Duodenal mucosa (tissue), 2 donors: ENCODE measurements at regions not wholly inside any gene's neighbourhood (a gene's known extent, or its start where the extent isn't known, plus 50 kb on each side); places are given as distances from the start of the nearest gene placed in this dataset.

Experiments
- H3K27ac ChIP-seq: one replicate; pipeline ENCODE4 v1.7.0; 2013; ENCODE audit warnings: low read depth, low read length
- H3K27me3 ChIP-seq, 2 donors: one replicate each; pipeline ENCODE4 v1.7.0; 2013; ENCODE audit warnings: low read length in 2 of 2, control low read depth in 1 of 2; ENCODE audit not compliant: insufficient read depth in 2 of 2, control insufficient read depth in 1 of 2
- H3K36me3 ChIP-seq, 2 donors: one replicate each; pipeline ENCODE4 v1.7.0; 2013; ENCODE audit warnings: low read length in 2 of 2, control low read depth in 1 of 2; ENCODE audit not compliant: insufficient read depth in 2 of 2, control insufficient read depth in 1 of 2
- H3K4me1 ChIP-seq, 2 donors: one replicate each; pipeline ENCODE4 v1.7.0; 2013; ENCODE audit warnings: low read length in 2 of 2, control low read depth in 1 of 2; ENCODE audit not compliant: insufficient read depth in 2 of 2, control insufficient read depth in 1 of 2
- H3K4me3 ChIP-seq, 2 donors: one replicate each; pipeline ENCODE4 v1.7.0; 2013; ENCODE audit warnings: low read length in 2 of 2, low read depth in 1 of 2
- H3K9ac ChIP-seq, 2 donors: one replicate each; pipeline ENCODE4 v1.7.0; 2013; ENCODE audit warnings: low read length in 2 of 2, low read depth in 1 of 2
- H3K9me3 ChIP-seq, 2 donors: one replicate each; pipeline ENCODE4 v1.7.0; 2013; ENCODE audit warnings: low read length in 2 of 2, control low read depth in 1 of 2; ENCODE audit not compliant: control insufficient read depth in 1 of 2

DNA sequence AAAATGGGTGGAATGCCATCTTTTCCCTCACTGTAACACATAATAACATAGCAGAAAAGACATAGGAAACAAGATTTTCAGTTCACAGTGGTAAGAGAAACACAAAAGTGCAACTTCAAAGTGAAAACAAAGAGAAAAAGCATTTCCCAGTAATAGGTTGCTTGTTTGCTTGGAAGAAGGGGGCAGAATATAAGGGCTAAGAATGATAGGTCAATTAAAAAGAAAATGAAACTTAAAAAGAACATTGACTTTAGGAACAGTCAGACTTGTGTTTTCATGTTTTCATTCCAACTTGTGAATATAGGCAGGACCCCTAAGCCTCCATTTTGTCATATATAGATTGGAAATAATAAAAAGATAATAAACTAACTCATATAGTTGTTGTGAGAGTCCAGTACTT, 168.2 kb upstream of the PPP3CA start:
- no peak overlapping the region for H3K27ac ChIP-seq
- no peaks in the 10 kb centered on the region for H3K4me1 ChIP-seq
- no peaks in the 10 kb centered on the region for H3K9me3 ChIP-seq
- no peaks in the 10 kb centered on the region for H3K36me3 ChIP-seq
- H3K9ac ChIP-seq, result no peak overlapping the region
- H3K27me3 ChIP-seq, result no peaks in the 10 kb centered on the region
- H3K4me3 ChIP-seq, result no peak overlapping the region

DNA sequence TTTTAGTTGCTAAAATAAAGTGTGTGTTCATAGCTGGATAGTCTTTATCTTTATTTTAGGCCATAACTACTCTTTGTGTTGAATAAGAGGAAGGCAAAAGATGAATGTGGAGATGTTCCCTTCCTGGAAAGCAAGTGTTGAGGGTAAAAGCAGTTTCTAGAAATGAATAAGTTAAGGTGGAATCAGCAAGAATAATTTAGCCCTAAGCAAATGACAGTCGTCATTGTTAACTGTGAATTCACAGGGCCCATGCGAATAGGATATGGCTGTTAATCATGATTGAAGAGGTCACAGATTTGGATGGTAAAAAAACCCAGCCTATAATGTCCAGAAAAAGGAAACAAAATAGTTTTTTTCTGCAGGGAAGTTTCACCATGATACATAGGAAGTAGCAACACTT, 167.8 kb upstream of the PPP3CA start:
- Histone ChIP-seq H3K27me3 (no peaks in the 10 kb centered on the region), H3K27ac (no peak overlapping the region), H3K9ac (no peak overlapping the region), H3K9me3 (no peaks in the 10 kb centered on the region), H3K36me3 (no peaks in the 10 kb centered on the region), H3K4me3 (no peak overlapping the region), H3K4me1 (no peaks in the 10 kb centered on the region)

GRCh38 chr4:101512416-101512815, 165.1 kb upstream of the PPP3CA start:
- Histone ChIP-seq H3K4me3 (no peak overlapping the region), H3K4me1 (no peaks in the 10 kb centered on the region), H3K36me3 (no peaks in the 10 kb centered on the region), H3K27me3 (no peaks in the 10 kb centered on the region), H3K9ac (no peak overlapping the region), H3K27ac (no peak overlapping the region), H3K9me3 (no peaks in the 10 kb centered on the region)

- Histone ChIP-seq H3K27me3 (no peaks in the 10 kb centered on the region), H3K27ac (no peak overlapping the region), H3K9me3 (no peaks in the 10 kb centered on the region), H3K4me1 (no peaks in the 10 kb centered on the region), H3K4me3 (no peak overlapping the region), H3K36me3 (no peaks in the 10 kb centered on the region), H3K9ac (no peak overlapping the region)
Observed at GRCh38 chr4:101501421-101501820, 154.1 kb upstream of the PPP3CA start.

GRCh38 chr4:101500742-101501141, 153.4 kb upstream of the PPP3CA start:
- Histone ChIP-seq H3K36me3 (no peaks in the 10 kb centered on the region), H3K4me3 (no peak overlapping the region), H3K9me3 (no peaks in the 10 kb centered on the region), H3K27me3 (no peaks in the 10 kb centered on the region), H3K9ac (no peak overlapping the region), H3K4me1 (no peaks in the 10 kb centered on the region), H3K27ac (no peak overlapping the region)

GRCh38 chr4:101475246-101475645, 127.9 kb upstream of the PPP3CA start:
- no peak overlapping the region for H3K4me3 ChIP-seq
- no peaks in the 10 kb centered on the region for H3K9me3 ChIP-seq
- no peak overlapping the region for H3K9ac ChIP-seq
- no peaks in the 10 kb centered on the region for H3K27me3 ChIP-seq
- no peaks in the 10 kb centered on the region for H3K4me1 ChIP-seq
- no peaks in the 10 kb centered on the region for H3K36me3 ChIP-seq
- no peak overlapping the region for H3K27ac ChIP-seq

DNA sequence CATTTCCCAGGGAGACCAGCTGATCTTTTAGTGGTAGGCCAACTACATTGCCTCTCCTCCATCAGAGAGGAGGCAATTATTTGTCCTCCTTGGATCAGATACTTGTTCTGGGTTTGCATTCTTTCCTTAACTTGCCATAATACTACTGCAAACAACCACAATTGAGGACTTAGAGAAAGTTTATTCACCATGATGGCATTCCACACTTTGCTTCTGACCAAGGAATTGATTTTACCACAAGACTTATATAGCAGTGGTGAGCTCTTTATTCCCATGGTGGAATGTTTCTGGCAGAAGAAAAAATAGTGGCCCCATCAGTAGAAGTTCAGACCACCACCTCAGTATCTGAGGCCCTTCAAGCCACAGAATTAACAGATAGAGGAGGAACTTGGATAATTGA, 123.9 kb upstream of the PPP3CA start:
- no peak overlapping the region for H3K27ac ChIP-seq

DNA sequence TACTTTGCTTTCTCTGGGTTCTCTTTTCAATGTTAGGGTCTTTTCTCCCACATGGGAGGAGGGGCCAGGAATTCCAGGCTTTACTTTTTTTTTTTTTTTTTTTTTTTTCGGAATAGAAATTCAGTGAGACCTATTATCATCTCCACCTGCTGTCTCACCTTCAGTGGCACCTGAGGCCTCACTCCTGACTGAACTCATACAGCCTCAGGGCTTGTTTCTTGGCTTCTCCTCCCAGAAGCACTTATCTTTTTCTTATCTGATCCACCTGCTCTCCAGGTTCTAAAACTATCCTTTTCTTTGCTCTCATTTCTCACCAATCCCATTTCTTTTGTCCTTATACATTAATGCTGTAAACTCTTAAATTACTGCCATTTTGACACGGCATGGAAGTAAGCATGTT, 117.3 kb upstream of the PPP3CA start:
- Histone ChIP-seq H3K9me3 (no peaks in the 10 kb centered on the region), H3K27me3 (no peaks in the 10 kb centered on the region), H3K36me3 (no peaks in the 10 kb centered on the region), H3K4me3 (no peak overlapping the region), H3K9ac (no peak overlapping the region), H3K27ac (no peak overlapping the region), H3K4me1 (no peaks in the 10 kb centered on the region)

More for the DNA sequence above, 123.9 kb upstream of the PPP3CA start:
- H3K27me3 ChIP-seq, result no peaks in the 10 kb centered on the region
- no peaks in the 10 kb centered on the region for H3K9me3 ChIP-seq
- no peak overlapping the region for H3K9ac ChIP-seq
- H3K36me3 ChIP-seq, result no peaks in the 10 kb centered on the region
- no peak overlapping the region for H3K4me3 ChIP-seq
- no peaks in the 10 kb centered on the region for H3K4me1 ChIP-seq

DNA sequence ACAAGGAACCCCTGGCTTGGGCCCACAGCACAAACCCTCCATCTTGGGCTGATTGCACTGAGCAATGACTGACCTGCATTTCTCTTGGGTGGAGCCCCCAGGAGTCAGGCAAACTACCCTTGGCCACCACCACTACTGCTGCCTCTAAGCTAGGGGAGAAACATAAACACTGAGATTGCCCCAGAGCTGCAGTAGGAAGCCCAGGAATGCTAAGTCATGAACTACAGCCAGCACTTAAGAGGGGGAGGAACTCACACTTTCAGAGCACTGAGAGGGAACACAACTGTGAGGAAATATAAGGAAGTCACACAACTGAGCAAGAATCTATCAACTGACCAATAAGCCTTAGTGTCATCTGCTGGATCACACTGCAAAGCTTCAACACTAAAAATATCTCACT, 111.6 kb upstream of the PPP3CA start:
- Histone ChIP-seq H3K9ac (no peak overlapping the region), H3K9me3 (no peaks in the 10 kb centered on the region), H3K27me3 (no peaks in the 10 kb centered on the region), H3K27ac (no peak overlapping the region), H3K4me1 (no peaks in the 10 kb centered on the region), H3K4me3 (no peak overlapping the region), H3K36me3 (no peaks in the 10 kb centered on the region)

- no peak overlapping the region for H3K9ac ChIP-seq
- no peaks in the 10 kb centered on the region for H3K4me1 ChIP-seq
- H3K27me3 ChIP-seq, result no peaks in the 10 kb centered on the region
- no peaks in the 10 kb centered on the region for H3K9me3 ChIP-seq
- H3K27ac ChIP-seq, result no peak overlapping the region
- H3K36me3 ChIP-seq, result no peaks in the 10 kb centered on the region
- no peak overlapping the region for H3K4me3 ChIP-seq
Observed at GRCh38 chr4:101458473-101458872, 111.1 kb upstream of the PPP3CA start.

DNA sequence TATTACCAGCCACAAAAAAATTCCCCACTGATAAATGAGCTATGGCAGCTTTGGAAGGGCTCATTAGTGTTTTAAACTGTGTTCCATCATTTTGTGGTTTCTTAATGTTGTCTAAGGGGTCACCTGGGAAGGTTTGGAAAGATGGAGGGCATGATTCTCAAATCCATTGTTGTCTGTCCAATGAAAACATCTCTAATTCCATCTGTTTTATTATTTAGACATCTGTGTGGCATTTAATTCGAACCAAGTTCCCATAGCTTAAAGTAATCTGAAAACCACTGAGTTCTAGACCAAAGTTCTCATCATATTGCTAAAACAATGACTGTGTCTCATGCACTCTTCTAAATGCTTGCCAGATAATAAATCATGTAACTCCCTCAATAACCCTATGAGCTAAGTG, 103.8 kb upstream of the PPP3CA start:
- no peaks in the 10 kb centered on the region for H3K27me3 ChIP-seq
- H3K27ac ChIP-seq, result no peak overlapping the region
- no peaks in the 10 kb centered on the region for H3K9me3 ChIP-seq
- H3K36me3 ChIP-seq, result no peaks in the 10 kb centered on the region
- H3K9ac ChIP-seq, result no peak overlapping the region
- no peak overlapping the region for H3K4me3 ChIP-seq
- no peaks in the 10 kb centered on the region for H3K4me1 ChIP-seq
